HG02852 (cell line): ENCODE measurements at regions not wholly inside any gene's neighbourhood (a gene's known extent, or its start where the extent isn't known, plus 50 kb on each side); places are given as distances from the start of the nearest gene placed in this dataset.
"Not testable (repeated sequence)": the region's sequence is repeated elsewhere in the genome, so short reads cannot be mapped to it uniquely, and the experiment has no call there.

Experiments
- ATAC-seq: cut with Tn5 transposase; IDR thresholded peaks from one replicate; pipeline ENCODE4 v1.9.1; 2021; ENCODE audit warnings: mild to moderate bottlenecking, moderate library complexity; ENCODE audit not compliant: unreplicated experiment

- ATAC-seq = not testable (repeated sequence)
Measured at GRCh38 chr3:195669310-195669709, 51.5 kb upstream of the MUC20 start.

DNA sequence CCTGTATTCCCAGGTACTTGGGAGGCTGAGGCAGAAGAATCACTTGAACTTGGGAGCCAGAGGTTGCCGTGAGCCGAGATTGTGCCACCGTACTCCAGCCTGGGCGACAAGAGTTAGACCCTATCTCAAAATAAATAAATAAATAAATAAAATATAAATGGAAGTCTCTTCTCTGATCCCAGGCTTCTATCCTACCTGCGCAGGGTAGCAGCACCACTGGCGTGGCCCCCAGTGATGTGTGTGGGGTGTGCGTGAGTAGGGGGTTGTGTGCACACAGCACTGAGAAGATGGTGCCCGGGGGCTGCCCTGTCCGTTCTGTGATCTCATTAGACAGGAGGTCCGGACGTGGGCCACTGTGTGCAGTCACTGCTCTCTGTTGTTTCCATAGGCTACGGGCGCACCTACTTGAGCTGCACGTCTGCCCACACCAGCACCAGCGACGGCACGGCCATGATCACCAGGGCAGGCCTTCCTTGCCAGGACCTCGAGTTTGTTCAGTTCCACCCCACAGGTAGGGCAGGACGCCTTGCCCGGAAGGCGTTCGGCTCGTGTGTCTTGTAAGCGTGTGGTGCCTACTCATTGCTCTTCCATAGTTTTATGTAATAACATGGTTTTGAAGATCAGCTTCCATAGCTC lies 52.5 kb upstream of the MUC20 start:
- ATAC-seq = not testable (repeated sequence)

GRCh38 chr3:195665311-195665710 lies 55.5 kb upstream of the MUC20 start:
- ATAC-seq = not testable (repeated sequence)

DNA sequence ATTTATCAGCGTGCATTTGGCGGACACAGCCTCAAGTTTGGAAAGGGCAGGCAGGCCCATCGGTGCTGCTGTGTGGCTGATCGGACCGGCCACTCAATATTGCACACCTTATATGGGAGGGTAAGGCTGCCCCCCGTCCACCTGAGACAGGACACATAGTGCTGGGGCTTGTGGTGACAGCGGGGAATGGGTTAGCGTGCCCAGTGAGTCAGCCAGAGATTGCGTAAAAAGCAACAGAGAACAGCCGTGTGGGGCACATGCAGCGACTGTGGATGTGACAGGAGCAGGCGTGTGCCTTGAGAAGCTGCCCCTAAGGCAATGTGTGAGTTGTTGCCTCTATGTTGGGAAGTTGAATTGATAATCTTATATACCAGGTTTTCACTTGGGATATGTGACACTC lies 56.6 kb upstream of the MUC20 start:
- ATAC-seq = not testable (repeated sequence)

DNA sequence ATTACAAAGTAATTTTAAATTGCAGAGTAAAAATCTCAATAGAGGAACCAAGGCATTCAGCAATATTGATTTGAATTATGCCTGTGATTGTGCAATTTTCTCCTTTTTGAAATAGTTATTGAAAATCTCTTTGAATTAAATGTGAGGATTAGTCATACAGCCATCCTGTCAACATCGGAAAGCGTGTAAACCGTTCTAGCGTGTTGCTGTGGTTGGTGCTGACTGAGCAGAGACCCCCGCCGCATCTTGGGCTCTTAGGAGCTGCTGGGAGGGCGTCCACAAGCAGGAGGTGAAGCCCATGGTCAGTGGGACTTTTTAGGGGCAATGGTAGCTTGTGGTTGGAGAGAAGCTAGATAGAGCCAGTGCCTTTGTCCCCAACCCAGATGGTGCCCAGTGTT lies 61.6 kb upstream of the MUC20 start:
- ATAC-seq = not testable (repeated sequence)

- peak; percentile 38 for ATAC-seq
Measured at GRCh38 chr3:195658381-195659135, 62.2 kb upstream of the MUC20 start.

DNA sequence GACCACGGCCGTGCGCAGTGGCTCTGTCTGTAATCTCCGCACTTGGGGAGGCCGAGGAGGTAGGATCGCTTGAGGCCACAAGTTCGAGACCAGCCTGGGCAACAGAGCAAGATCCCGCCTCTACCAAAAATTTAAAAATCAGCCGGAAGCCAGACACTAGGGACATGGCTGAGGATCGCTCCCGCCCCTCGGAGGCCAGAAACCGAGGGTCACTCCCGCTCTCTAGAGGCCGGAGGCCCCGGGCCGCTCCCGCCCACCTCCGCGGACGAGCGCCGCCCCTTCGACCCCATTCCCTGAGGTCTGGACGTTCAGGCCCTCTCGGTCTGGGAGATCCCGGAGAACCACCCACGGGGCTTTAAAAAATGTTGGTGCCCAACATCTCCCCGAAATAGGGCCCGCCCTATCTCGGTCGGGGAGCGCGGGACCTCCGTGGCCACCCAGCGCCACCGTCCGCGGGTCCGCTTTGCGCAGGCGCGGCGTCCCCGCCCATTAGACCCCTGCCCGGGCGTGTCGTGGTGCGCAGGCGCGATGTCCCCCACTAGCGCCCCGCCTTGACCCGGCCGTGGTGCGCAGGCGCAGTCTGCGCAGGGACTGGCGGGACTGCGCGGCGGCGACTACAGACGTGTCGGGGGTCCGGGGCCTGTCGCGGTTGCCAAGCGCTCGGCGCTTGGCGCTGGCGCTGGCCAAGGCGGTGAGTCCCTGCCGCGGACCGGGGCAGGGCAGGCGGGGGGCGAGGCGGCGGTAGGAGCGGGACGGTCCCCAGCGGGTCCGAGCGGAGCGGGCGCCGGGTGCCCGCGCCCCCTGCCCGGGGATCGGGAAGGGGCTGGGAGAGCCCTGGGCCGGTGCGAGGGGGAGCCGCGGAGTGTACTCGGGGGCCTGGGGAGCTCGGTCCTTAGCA lies 63.1 kb upstream of the MUC20 start:
- ATAC-seq = peak; percentile 76

DNA sequence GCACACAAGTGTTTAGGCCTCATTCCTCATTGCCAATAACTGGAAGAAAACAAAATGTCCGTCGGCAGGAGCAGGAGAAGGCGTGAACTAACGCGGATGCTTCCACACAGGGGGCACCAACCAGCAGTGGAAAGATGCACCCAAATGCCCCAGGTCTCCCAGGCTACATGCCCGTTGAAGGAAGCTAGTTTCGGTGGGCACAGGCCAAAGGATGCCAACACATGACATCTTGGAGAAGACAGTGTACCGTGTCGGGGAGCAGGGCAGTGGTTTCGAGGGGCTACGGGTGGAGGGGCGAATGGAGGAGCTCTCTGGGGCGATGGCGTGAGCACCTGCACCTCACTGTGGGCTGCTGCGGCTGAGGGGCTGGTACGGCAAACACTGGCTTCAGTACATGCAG lies 64.7 kb upstream of the MUC20 start:
- ATAC-seq = not testable (repeated sequence)

GRCh38 chr3:195654746-195655145 lies 66.0 kb upstream of the MUC20 start:
- ATAC-seq = not testable (repeated sequence)

- not testable (repeated sequence) for ATAC-seq
Measured at GRCh38 chr3:195654138-195654537, 66.6 kb upstream of the MUC20 start.

DNA sequence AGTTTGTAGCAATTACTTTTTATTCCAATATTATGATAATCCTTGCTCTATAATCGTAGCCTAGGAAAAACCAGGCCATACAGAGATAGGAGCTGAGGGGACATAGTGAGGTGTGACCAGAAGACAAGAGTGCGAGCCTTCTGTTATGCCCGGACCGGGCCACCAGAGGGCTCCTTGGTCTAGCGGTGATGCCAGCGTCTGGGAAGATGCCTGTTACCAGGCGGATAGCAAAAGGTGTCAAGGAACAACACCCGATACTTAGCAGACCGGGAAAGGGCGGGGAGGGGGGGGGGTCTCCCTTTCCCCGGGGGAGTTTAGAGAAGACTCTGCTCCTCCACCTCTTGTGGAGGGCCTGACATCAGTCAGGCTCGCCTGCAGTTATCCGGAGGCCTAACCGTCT lies 67.1 kb upstream of the MUC20 start:
- not testable (repeated sequence) for ATAC-seq

DNA sequence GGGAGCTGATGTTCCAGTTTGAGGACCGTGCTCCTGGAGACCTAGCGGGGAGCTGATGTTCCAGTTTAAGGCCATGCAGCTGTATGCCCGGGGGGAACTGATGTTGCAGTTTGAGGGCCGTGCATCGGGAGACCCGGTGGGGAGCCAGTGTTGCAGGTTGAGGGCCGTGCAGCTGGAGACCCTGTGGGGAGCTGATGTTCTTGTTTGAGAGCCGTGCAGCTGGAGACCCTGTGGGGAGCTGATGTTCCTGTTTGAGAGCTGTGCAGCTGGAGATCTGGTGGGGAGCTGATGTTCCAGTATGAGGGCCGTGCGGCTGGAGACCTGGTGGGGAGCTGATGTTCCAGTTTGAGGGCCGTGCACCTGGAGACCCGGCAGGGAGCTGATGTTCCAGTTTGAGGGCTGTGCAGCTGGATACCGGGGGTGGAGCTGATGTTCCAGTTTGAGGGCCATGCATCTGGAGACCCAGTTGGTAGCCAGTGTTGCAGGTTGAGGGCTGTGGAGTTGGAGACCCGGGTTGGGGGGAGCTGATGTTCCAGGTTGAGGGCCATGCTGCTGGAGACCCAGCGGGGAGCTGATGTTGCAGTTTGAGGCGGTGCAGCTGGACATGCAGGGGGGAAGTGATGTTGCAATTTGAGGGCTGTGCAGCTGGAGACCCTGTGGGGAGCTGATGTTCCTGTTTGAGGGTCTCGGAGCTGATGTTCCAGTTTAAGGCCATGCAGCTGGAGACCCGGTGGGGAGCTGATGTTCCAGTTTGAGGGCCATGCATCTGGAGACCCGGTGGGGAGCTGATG lies 64.4 kb upstream of the APOD start:
- ATAC-seq = not testable (repeated sequence)

GRCh38 chr3:195645872-195646271 lies 62.1 kb upstream of the APOD start:
- ATAC-seq = not testable (repeated sequence)

GRCh38 chr3:195643245-195643644 lies 59.5 kb upstream of the APOD start:
- not testable (repeated sequence) for ATAC-seq

GRCh38 chr3:195642311-195642710 lies 58.6 kb upstream of the APOD start:
- ATAC-seq = not testable (repeated sequence)

- ATAC-seq = not testable (repeated sequence)
Measured at GRCh38 chr3:195638456-195638855, 54.7 kb upstream of the APOD start.

DNA sequence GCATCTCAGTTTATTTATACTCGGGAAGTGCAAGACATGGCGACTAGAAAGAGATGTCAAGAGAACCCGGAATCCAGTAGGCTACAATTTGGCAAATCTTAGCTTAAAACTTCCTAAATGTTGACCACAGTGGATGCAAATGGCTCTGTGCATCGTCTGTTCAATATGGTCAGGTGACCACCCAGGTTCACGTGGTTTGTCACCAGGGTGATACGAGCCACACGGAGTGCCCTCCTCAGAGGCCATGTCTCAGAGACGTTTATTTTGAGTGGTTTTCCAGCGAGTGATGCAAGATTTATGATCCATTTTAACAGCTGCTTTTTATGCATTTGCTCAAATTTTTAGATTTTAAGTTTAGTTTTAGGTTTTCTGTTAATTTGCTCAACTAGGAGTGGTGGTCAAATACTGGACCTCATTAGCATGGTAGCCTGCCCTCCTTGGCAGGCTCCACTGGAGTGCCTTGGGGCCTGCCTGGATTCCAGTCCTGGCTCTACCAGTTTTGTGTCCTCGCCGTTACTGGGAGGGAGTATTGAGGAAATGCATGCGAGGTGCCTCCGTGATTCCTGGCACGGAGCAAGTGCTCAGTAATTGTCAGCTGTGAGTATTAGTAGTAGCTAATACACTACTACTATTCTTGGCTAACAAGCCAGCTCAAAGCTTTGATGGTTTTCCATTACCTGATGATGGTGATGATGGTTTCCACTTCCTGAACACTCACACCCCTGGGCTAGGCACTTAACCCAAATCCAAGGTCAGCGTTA lies 53.9 kb upstream of the APOD start:
- ATAC-seq = not testable (repeated sequence)

DNA sequence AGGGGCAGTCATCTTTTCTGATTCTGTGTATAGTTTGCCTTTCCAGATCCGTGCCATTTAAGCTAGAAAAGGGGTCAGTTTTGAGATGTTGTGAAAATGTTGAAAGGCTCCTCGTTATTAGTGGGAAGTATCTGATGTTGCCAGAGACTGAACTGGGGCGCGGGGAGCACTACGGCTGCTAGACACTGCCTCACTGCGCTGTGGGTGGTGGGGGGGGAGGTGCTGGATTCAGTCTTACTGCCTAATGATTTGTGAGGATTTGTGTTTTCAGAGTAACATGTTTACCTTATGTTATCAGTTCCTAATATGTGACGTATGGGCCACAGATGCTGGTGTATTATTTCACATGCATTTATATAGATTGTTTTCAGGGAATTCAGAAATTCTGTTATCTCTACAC lies 53.3 kb upstream of the APOD start:
- ATAC-seq = not testable (repeated sequence)

DNA sequence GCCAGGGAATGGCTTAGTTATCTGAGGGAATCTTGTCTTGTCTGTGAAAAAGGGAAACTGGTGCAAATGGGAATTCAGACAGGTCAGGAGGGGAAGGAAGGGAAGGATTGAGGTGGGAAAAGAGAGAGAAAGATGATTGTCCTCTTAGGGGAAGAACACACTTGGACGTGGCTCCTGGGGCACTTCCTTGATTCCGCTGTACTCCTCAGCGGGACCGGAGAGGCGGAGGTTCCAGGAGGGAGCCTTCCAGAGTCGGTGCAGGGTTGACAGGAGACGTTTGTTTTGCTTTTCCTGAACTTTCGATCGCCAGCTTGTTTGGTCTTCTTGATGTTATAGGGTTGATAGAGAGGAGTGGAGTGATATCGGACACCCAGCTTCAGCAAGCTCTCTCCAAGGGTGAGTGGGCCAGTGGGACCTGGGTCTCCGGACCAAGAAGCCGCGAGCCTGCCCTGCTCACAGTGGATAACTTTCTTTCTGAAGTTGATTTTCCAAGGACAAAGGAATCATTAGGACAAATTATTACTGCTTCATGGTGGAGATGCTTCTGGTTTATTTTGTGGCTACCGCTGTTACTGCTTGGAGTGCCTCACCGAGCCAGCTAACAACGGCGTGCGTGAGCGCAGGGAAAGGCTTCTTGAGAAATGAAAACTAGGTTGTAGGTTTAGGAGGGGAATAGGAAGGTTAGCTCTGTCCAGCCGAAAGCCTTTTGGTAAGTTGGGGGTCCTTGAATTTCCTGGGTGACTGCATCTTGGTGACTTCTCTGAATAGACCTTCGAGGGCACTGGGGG lies 52.4 kb upstream of the APOD start:
- not testable (repeated sequence) for ATAC-seq
